SU-DHL-6 (cell line): ENCODE measurements at regions not wholly inside any gene's neighbourhood (a gene's known extent, or its start where the extent isn't known, plus 50 kb on each side); places are given as distances from the start of the nearest gene placed in this dataset.
"Not testable (repeated sequence)": the region's sequence is repeated elsewhere in the genome, so short reads cannot be mapped to it uniquely, and the experiment has no call there.

Experiments
- H2AFZ ChIP-seq: fragments of 200-600 bp; sonication (generic); 2 replicates; pipeline ENCODE4 v1.6.1; 2014; ENCODE audit warnings: low read depth, mild to moderate bottlenecking, moderate library complexity, mixed read lengths, antibody characterized with exemption, low read length; ENCODE audit not compliant: severe bottlenecking
- H3F3A ChIP-seq: fragments of 200-600 bp; shearing (Covaris generic); 2 replicates; pipeline ENCODE4 v1.6.0; 2016; ENCODE audit warnings: antibody characterized with exemption, mild to moderate bottlenecking; ENCODE audit not compliant: insufficient read depth
- H3K27ac ChIP-seq: fragments of 200-600 bp; sonication (generic); 2 replicates; pipeline ENCODE4 v1.5.1; 2016; ENCODE audit warnings: low read depth, mild to moderate bottlenecking, low read length, moderate library complexity, mixed read lengths
- H3K27me3 ChIP-seq: fragments of 200-600 bp; sonication (generic), shearing (Covaris generic); 2 replicates; pipeline ENCODE4 v1.6.0; 2014; ENCODE audit warnings: mild to moderate bottlenecking, low read length
- H3K36me3 ChIP-seq: fragments of 200-600 bp; sonication (generic); 2 replicates; pipeline ENCODE4 v1.6.1; 2014; ENCODE audit warnings: mild to moderate bottlenecking, low read length, mixed read lengths
- H3K4me2 ChIP-seq: fragments of 300-600, 200-600 bp; shearing (Covaris generic), sonication (generic); 2 replicates; pipeline ENCODE4 v1.6.0; 2014; ENCODE audit warnings: low read length, low read depth, mild to moderate bottlenecking; ENCODE audit not compliant: poor library complexity, severe bottlenecking
- H3K4me3 ChIP-seq: fragments of 200-600 bp; sonication (generic); 2 replicates; pipeline ENCODE4 v1.5.1; 2014; ENCODE audit warnings: antibody characterized with exemption, low read length, mild to moderate bottlenecking, mixed read lengths; ENCODE audit not compliant: insufficient read depth, poor library complexity, severe bottlenecking
- H3K79me2 ChIP-seq: fragments of 200-600 bp; sonication (generic); 2 replicates; pipeline ENCODE4 v1.6.1; 2014; ENCODE audit warnings: mild to moderate bottlenecking, low read length, moderate library complexity; ENCODE audit not compliant: insufficient read depth
- H3K9ac ChIP-seq: fragments of 200-600 bp; sonication (generic); 2 replicates; pipeline ENCODE4 v1.7.0; 2014; ENCODE audit warnings: mild to moderate bottlenecking, low read length
- H3K9me2 ChIP-seq: fragments of 200-600 bp; sonication (generic); replicated peaks from 2 replicates; pipeline ENCODE4 v1.6.1; 2014; ENCODE audit warnings: low read length; ENCODE audit not compliant: insufficient read depth
- H3K9me3 ChIP-seq: fragments of 200-600 bp; sonication (generic); 2 replicates; pipeline ENCODE4 v1.6.1; 2014; ENCODE audit warnings: low read length, mixed read lengths; ENCODE audit not compliant: insufficient read depth
- H4K20me1 ChIP-seq: fragments of 200-600 bp; sonication (generic); 2 replicates; pipeline ENCODE4 v1.6.1; 2014; ENCODE audit warnings: low read depth, mild to moderate bottlenecking, antibody characterized with exemption, low read length, moderate library complexity, mixed read lengths
- EZH2phosphoT487 ChIP-seq: fragments of 200-600 bp; sonication (generic), shearing (Covaris generic); conservative IDR thresholded peaks from 2 replicates; pipeline ENCODE4 v1.6.1; 2018; ENCODE audit warnings: mild to moderate bottlenecking, antibody characterized with exemption, low read length, moderate library complexity, mixed read lengths
- TF ChIP-seq, protein P1 (sequence below): fragments of 200-600 bp; sonication (generic); IDR thresholded peaks from one replicate; pipeline ENCODE4 v1.5.1; 2017; ENCODE audit warnings: antibody characterized with exemption, mild to moderate bottlenecking, low read length, moderate library complexity; ENCODE audit not compliant: insufficient read depth, poor library complexity, severe bottlenecking

DNA sequence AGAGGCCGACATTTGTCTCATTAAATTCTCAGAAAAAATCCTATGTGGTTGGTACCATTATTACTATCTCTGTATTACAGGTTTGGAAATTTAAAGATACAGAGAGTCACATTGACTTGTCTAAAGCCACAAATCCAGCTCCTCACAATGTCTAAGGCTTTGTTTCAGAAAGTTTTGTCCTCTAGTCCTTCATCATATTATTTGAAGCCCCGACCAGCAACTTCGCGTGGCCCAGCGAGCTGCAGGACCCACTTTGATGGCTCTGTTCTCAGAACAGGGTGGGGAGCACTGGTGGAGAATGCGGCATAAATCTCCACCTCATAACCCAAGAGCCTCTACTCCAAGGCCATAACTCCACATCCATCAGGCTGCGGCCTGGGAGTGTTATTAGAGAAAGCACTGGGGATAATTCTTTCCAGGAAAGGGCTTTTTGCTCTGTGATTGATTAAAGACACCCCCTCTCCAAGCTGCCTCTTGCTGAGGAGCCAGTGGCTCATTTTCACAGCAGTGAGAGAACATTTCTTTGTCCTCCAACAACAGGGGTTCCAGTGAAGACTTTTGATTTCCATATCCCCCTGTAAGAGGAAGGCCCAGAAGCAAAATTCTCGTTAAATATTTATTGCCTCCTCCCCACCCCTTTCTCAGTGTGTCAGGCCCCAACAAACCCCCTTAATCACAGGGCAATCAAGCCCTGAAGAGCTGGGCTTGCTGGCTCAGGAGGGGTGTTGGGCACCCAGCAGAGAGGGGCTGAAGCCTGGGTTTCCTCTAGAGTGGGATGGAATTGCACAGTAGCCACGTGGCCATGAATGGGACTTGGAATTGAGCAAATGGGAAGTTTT, 113.7 kb upstream of the CDH11 start:
- no peak overlapping the region for H3K4me2 ChIP-seq
- no peaks in the 10 kb centered on the region; the same call in 1 of the 2 replicates for H3K9me2 ChIP-seq
- no peak overlapping the region for H3K9ac ChIP-seq

DNA sequence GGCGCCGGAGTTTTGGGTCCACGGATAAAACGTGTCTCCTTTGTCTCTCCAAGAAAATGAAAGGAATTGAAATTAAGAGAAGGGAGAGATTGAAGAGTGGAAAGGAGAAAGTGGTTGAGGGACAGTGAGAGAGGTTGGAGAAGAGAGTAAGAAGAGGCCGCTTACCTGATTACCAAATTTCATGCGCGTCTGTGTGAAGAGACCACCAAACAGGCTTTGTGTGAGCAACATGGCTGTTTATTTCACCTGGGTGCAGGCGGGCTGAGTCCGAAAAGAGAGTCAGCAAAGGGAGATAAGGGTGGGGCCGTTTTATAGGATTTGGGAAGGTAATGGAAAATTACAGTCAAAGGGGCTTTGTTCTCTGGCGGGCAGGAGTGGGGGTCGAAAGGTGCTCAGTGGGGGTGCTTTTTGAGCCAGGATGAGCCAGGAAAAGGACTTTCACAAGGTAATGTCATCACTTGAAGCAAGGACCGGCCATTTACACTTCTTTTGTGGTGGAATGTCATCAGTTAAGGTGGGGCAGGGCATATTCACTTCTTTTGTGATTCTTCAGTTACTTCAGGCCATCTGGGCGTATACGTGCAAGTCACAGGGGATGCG, 113.0 kb upstream of the CDH11 start:
- H3K9ac ChIP-seq, H3K79me2 ChIP-seq, H3K4me2 ChIP-seq, H3K36me3 ChIP-seq, H3K27me3 ChIP-seq, H3K9me2 ChIP-seq, H3K9me3 ChIP-seq, H3K27ac ChIP-seq, H2AFZ ChIP-seq, H3K4me3 ChIP-seq, H4K20me1 ChIP-seq, H3F3A ChIP-seq: not testable (repeated sequence)

More for the DNA sequence above, 113.7 kb upstream of the CDH11 start:
- TF ChIP-seq, protein P1, sequence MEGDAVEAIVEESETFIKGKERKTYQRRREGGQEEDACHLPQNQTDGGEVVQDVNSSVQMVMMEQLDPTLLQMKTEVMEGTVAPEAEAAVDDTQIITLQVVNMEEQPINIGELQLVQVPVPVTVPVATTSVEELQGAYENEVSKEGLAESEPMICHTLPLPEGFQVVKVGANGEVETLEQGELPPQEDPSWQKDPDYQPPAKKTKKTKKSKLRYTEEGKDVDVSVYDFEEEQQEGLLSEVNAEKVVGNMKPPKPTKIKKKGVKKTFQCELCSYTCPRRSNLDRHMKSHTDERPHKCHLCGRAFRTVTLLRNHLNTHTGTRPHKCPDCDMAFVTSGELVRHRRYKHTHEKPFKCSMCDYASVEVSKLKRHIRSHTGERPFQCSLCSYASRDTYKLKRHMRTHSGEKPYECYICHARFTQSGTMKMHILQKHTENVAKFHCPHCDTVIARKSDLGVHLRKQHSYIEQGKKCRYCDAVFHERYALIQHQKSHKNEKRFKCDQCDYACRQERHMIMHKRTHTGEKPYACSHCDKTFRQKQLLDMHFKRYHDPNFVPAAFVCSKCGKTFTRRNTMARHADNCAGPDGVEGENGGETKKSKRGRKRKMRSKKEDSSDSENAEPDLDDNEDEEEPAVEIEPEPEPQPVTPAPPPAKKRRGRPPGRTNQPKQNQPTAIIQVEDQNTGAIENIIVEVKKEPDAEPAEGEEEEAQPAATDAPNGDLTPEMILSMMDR = no peak
- TF ChIP-seq EZH2phosphoT487 = no peak
- Histone ChIP-seq H3K9me3 (no peaks in the 10 kb centered on the region), H3K79me2 (no peaks in the 10 kb centered on the region), H4K20me1 (no peaks in the 10 kb centered on the region), H3K4me3 (no peak overlapping the region), H3K27ac (no peak overlapping the region), H3K36me3 (no peaks in the 10 kb centered on the region), H2AFZ (no peak overlapping the region), H3F3A (no peaks in the 10 kb centered on the region), H3K27me3 (no peaks in the 10 kb centered on the region)

DNA sequence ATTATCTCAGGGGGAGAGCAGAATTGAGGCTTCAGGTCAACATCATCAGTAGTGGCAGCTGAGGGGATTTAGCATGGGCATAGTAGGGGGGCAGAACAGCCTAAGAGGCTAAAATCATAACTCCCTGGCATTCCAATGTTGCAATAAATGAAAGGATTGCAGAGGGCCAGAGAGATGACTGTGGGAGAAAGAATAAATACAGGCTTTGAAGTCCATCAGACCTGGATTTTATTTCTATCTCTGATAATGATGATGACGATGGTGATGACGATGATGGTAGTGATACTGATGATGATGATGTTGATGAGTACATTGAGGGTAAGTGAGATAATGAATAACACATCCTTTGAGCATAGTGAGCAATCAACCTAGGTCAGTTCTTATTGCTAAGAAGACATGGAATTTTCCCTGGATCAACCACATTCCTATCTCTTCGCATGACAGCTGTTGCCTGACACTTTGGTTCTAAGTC, 107.4 kb upstream of the CDH11 start:
- Histone ChIP-seq H3K36me3 (no peaks in the 10 kb centered on the region), H3K9me3 (no peaks in the 10 kb centered on the region), H3K9me2 (no peaks in the 10 kb centered on the region), H3K79me2 (no peaks in the 10 kb centered on the region), H3K4me2 (no peak overlapping the region), H3K9ac (no peak overlapping the region), H3F3A (no peaks in the 10 kb centered on the region), H3K27ac (no peak overlapping the region), H4K20me1 (no peaks in the 10 kb centered on the region), H3K4me3 (no peak overlapping the region), H2AFZ (no peak overlapping the region), H3K27me3 (no peaks in the 10 kb centered on the region)
- TF ChIP-seq EZH2phosphoT487 = no peak
- TF ChIP-seq, protein P1 = no peak
